IMR-90 (cell line): ENCODE measurements at regions not wholly inside any gene's neighbourhood (a gene's known extent, or its start where the extent isn't known, plus 50 kb on each side); places are given as distances from the start of the nearest gene placed in this dataset.

Source experiments
- ATAC-seq: fragments of 200-7000 bp; cut with Tn5 transposase; 2 replicates; pipeline ENCODE4 v1.9.1; 2020; ENCODE audit warnings: low read depth, mild to moderate bottlenecking, moderate library complexity
- BruUV-seq: library from RNA; stranded (reverse); fragments of 400-500 nt; replicated peaks from 2 replicates; lab custom pipeline; 2021; lab: Mats Ljungman, UMichigan
- CTCF ChIA-PET: fragments of 300-600 bp; formaldehyde crosslinking; extraction: SDS; loops from one replicate; lab custom pipeline; 2021; ENCODE audit warnings: antibody characterized with exemption; lab: Yijun Ruan, JAX
- POLR2A ChIA-PET: fragments of 300-600 bp; sonication (Branson Sonifier 250); formaldehyde crosslinking; loops from one replicate; lab custom pipeline; 2022; ENCODE audit warnings: antibody characterized with exemption; ENCODE audit not compliant: unreplicated experiment; lab: Charles Lee
- DNase-seq: peaks from one replicate; pipeline ENCODE4 v3.0.0; 2013
- H2AFZ ChIP-seq: replicated peaks from 2 replicates; pipeline ENCODE3; 2013; ENCODE audit warnings: low read length, mild to moderate bottlenecking; ENCODE audit not compliant: poor library complexity
- H2AK5ac ChIP-seq: 2 replicates; pipeline ENCODE4 v1.6.1; 2013; ENCODE audit warnings: low read depth, low read length, inconsistent platforms
- H2AK9ac ChIP-seq: replicated peaks from 2 replicates; pipeline ENCODE3; 2013; ENCODE audit warnings: mild to moderate bottlenecking, low read depth, low read length, moderate library complexity; ENCODE audit not compliant: poor library complexity
- H2BK120ac ChIP-seq: 2 replicates; pipeline ENCODE4 v1.6.1; 2013; ENCODE audit warnings: low read depth, low read length, inconsistent platforms
- H2BK15ac ChIP-seq: 3 replicates; pipeline ENCODE4 v1.6.1; 2013; ENCODE audit warnings: low read depth, low read length, inconsistent platforms
- H2BK20ac ChIP-seq: 2 replicates; pipeline ENCODE4 v1.6.1; 2013; ENCODE audit warnings: low read depth, mild to moderate bottlenecking, inconsistent platforms, low read length, moderate library complexity
- H2BK5ac ChIP-seq: 2 replicates; pipeline ENCODE4 v1.6.1; 2013; ENCODE audit warnings: mild to moderate bottlenecking, low read depth, low read length, inconsistent platforms; ENCODE audit not compliant: poor library complexity, severe bottlenecking
- H3K14ac ChIP-seq: replicated peaks from 2 replicates; pipeline ENCODE4 v1.6.1; 2013; ENCODE audit warnings: low read depth, low read length, inconsistent platforms
- H3K18ac ChIP-seq: 2 replicates; pipeline ENCODE4 v1.6.1; 2013; ENCODE audit warnings: low read depth, low read length, control low read depth
- H3K23ac ChIP-seq: 2 replicates; pipeline ENCODE4 v1.6.1; 2013; ENCODE audit warnings: low read depth, low read length, inconsistent platforms
- H3K27ac ChIP-seq: 2 replicates; pipeline ENCODE4 v1.5.1; 2013; ENCODE audit warnings: mild to moderate bottlenecking, control low read depth, low read length; ENCODE audit not compliant: insufficient read depth
- H3K27me3 ChIP-seq: 2 replicates; pipeline ENCODE4 v1.6.1; 2013; ENCODE audit warnings: low read length; ENCODE audit not compliant: control insufficient read depth, insufficient read depth
- H3K36me3 ChIP-seq: 2 replicates; pipeline ENCODE4 v1.6.1; 2013; ENCODE audit warnings: low read length, mixed read lengths; ENCODE audit not compliant: control insufficient read depth, insufficient read depth
- H3K4ac ChIP-seq: 2 replicates; pipeline ENCODE4 v1.6.1; 2013; ENCODE audit warnings: low read depth, low read length, inconsistent platforms
- H3K4me1 ChIP-seq: 2 replicates; pipeline ENCODE4 v1.6.1; 2013; ENCODE audit warnings: low read length, mixed read lengths; ENCODE audit not compliant: control insufficient read depth, insufficient read depth
- H3K4me2 ChIP-seq: 2 replicates; pipeline ENCODE4 v1.6.1; 2013; ENCODE audit warnings: low read depth, mild to moderate bottlenecking, control low read depth, low read length, moderate library complexity
- H3K4me3 ChIP-seq: 2 replicates; pipeline ENCODE4 v1.5.1; 2013; ENCODE audit warnings: low read depth, mild to moderate bottlenecking, control low read depth, low read length, moderate library complexity; ENCODE audit not compliant: insufficient read depth
- H3K56ac ChIP-seq: 2 replicates; pipeline ENCODE4 v1.6.1; 2013; ENCODE audit warnings: low read length, inconsistent platforms; ENCODE audit not compliant: insufficient read depth; ENCODE audit errors: extremely low read depth
- H3K79me1 ChIP-seq, 2 experiments: 2 replicates each; pipeline ENCODE4 v1.6.1; 2013; ENCODE audit warnings: low read length in 2 of 2, inconsistent platforms in 1 of 2, low read depth in 1 of 2
- H3K9ac ChIP-seq: 2 replicates; pipeline ENCODE4 v1.6.1; 2013; ENCODE audit warnings: low read depth, low read length, control low read depth
- H3K9me1 ChIP-seq: 2 replicates; pipeline ENCODE4 v1.6.1; 2013; ENCODE audit warnings: low read length, inconsistent platforms; ENCODE audit not compliant: insufficient read depth
- H3K9me3 ChIP-seq: 2 replicates; pipeline ENCODE4 v1.6.1; 2013; ENCODE audit warnings: low read length; ENCODE audit not compliant: control insufficient read depth, insufficient read depth
- H4K20me1 ChIP-seq: 2 replicates; pipeline ENCODE4 v1.6.1; 2013; ENCODE audit warnings: low read length, inconsistent platforms; ENCODE audit not compliant: insufficient read depth
- H4K5ac ChIP-seq: 2 replicates; pipeline ENCODE4 v1.6.1; 2013; ENCODE audit warnings: mild to moderate bottlenecking, low read depth, low read length, control low read depth
- H4K8ac ChIP-seq, 2 experiments: 2 replicates each; pipeline ENCODE4 v1.6.1; 2013; ENCODE audit warnings: low read depth in 2 of 2, low read length in 2 of 2, control low read depth in 1 of 2, inconsistent platforms in 1 of 2
- H4K91ac ChIP-seq: 2 replicates; pipeline ENCODE4 v1.6.1; 2013; ENCODE audit warnings: low read depth, low read length, inconsistent platforms; ENCODE audit not compliant: insufficient read depth
- BHLHE40 ChIP-seq: fragments of 150-350 bp; IDR thresholded peaks from 2 replicates; pipeline ENCODE4 v1.6.1; 2016; ENCODE audit warnings: mild to moderate bottlenecking, low read depth, low read length
- CHD1 ChIP-seq: IDR thresholded peaks from 2 replicates; pipeline ENCODE4 v1.6.1; 2012; ENCODE audit warnings: low read depth, low read length, improper control_type of control experiment
- CTCF ChIP-seq: conservative IDR thresholded peaks from 2 replicates; pipeline ENCODE4 v1.5.1; 2012; ENCODE audit warnings: mild to moderate bottlenecking, low read depth, low read length, improper control_type of control experiment
- FOS ChIP-seq: fragments of 150-350 bp; IDR thresholded peaks from 2 replicates; pipeline ENCODE4 v1.6.1; 2016; ENCODE audit warnings: low read depth, low read length
- MAFK ChIP-seq: IDR thresholded peaks from 2 replicates; pipeline ENCODE4 v1.6.1; 2012; ENCODE audit warnings: low read depth, low read length, improper control_type of control experiment
- NFE2L2 ChIP-seq: fragments of 150-350 bp; IDR thresholded peaks from 2 replicates; pipeline ENCODE4 v1.6.1; 2016; ENCODE audit warnings: low read depth, mild to moderate bottlenecking, low read length
- POLR2A ChIP-seq: IDR thresholded peaks from 2 replicates; pipeline ENCODE4 v1.6.1; 2012; ENCODE audit warnings: mild to moderate bottlenecking, low read depth, low read length
- RAD21 ChIP-seq: IDR thresholded peaks from 2 replicates; pipeline ENCODE4 v1.6.1; 2012; ENCODE audit warnings: low read length, improper control_type of control experiment
- RFX5 ChIP-seq: IDR thresholded peaks from 2 replicates; pipeline ENCODE4 v1.8.0; 2012; ENCODE audit warnings: low read depth, mild to moderate bottlenecking, low read length, moderate library complexity
- WGBS, 2 experiments: methylation state at CpG; one replicate each; pipeline versions ENCODE4 v1.1.5 to v1.1.7; 2013; ENCODE audit warnings: missing lambda C conversion rate in 2 of 2; ENCODE audit not compliant: insufficient read length in 1 of 2; ENCODE audit errors: extremely low coverage in 2 of 2; 5-methylcytosine and 5-hydroxymethylcytosine counted together
- dilution Hi-C: fragments of 300-500 bp; cut with HindIII; formaldehyde crosslinking; loops from one replicate; pipeline ENCODE4 v1.14.3; 2018; ENCODE audit warnings: low sequenced_read_pairs; ENCODE audit not compliant: unreplicated experiment
- in situ Hi-C: fragments of 300-500 bp; cut with MboI; formaldehyde crosslinking; loops from 3 replicates; pipeline ENCODE4 v1.14.3; 2019; ENCODE audit warnings: low sequenced_read_pairs, inconsistent platforms, mixed read lengths
- intact Hi-C: fragments of 100-400 bp; cut with micrococcal nuclease; formaldehyde crosslinking; loops from 2 replicates; pipeline ENCODE4 v1.10.0; 2022
- TF ChIP-seq, protein P1 (sequence below): fragments of 150-350 bp; IDR thresholded peaks from 2 replicates; pipeline ENCODE4 v1.6.1; 2017; ENCODE audit warnings: mild to moderate bottlenecking, antibody characterized with exemption, low read length, low read depth

DNA sequence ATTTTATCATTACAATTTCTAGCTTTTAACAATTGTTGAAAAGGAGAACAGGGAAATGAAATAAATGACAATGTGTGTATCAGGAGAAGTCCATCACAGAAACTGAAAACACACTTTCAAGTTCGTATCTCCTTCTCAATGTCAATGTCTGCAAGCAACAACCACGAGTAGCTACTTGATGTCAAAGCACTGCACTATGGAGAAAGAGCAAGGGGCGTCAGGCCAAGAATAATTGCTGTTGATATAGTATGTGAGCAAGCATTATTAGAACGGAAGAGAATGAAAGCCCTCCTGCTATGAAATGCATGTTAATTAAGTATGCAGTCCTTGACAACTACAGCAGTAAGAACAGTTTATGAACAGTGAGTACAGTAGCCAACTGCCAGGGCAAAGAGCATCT, 1250.1 kb downstream of the ZPLD1 start:
- dilution Hi-C loops (no loop called here), in situ Hi-C loops (no loop called here), intact Hi-C loops (no loop called here)
- Histone ChIP-seq H3K9ac (no peak overlapping the region), H4K8ac (no peak overlapping the region), H2BK20ac (no peak overlapping the region), H3K14ac (no peak overlapping the region), H3K27me3 (no peaks in the 10 kb centered on the region), H3K4me3 (no peak overlapping the region), H3K4ac (no peak overlapping the region), H3K4me1 (no peaks in the 10 kb centered on the region), H4K5ac (no peak overlapping the region), H3K4me2 (no peak overlapping the region), H3K56ac (no peak overlapping the region), H2BK5ac (no peak overlapping the region), H3K79me1 (no peaks in the 10 kb centered on the region), H3K27ac (no peak overlapping the region), H3K23ac (no peak overlapping the region), H3K36me3 (no peaks in the 10 kb centered on the region), H2AK9ac (no peak overlapping the region), H2AK5ac (no peak overlapping the region), H4K91ac (no peak overlapping the region), H2BK15ac (no peak overlapping the region), H3K18ac (no peak overlapping the region), H3K9me1 (no peaks in the 10 kb centered on the region), H3K9me3 (no peaks in the 10 kb centered on the region), H2BK120ac (no peak overlapping the region), H4K20me1 (no peaks in the 10 kb centered on the region), H2AFZ (no peak overlapping the region)
- TF ChIP-seq CHD1 (no peak), BHLHE40 (no peak), RFX5 (no peak), NFE2L2 (no peak), CTCF (no peak), RAD21 (no peak), MAFK (no peak), POLR2A (no peak), FOS (no peak)
- TF ChIP-seq, protein P1, sequence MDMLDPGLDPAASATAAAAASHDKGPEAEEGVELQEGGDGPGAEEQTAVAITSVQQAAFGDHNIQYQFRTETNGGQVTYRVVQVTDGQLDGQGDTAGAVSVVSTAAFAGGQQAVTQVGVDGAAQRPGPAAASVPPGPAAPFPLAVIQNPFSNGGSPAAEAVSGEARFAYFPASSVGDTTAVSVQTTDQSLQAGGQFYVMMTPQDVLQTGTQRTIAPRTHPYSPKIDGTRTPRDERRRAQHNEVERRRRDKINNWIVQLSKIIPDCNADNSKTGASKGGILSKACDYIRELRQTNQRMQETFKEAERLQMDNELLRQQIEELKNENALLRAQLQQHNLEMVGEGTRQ: no peak
- DNase-seq: no peak
- no CpG with 5 or more reads among the region's 4 CpGs for WGBS, 2 experiments
- no peak for ATAC-seq
- POLR2A ChIA-PET: no interaction called here
- BruUV-seq: no TSS peak
- CTCF ChIA-PET: no interaction called here
